ENCODE measurements at regions not wholly inside any gene's neighbourhood (a gene's known extent, or its start where the extent isn't known, plus 50 kb on each side); places are given as distances from the start of the nearest gene placed in this dataset.

DNA sequence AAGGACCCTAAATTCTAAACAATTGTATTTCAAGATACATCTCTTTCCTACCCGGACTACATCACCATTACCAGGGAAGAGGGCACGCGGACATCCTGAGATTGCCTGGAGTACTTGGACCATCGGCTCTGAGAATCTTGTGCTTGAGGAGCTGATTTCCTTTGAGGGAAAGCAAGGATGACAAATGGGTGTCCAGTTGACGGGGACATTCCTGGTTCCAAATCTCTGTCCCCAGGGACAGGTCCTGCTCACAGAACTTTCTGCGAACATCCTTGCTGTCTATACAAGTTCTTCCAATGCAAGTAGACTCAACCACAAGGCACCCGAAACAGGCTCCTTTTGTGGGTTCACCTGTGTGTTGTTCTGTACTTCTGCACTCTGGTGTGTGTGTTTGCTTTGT is 289.5 kb upstream of the MYT1L start:
- no peak overlapping the region for H3K4me3 ChIP-seq
- TF ChIP-seq, protein P1, sequence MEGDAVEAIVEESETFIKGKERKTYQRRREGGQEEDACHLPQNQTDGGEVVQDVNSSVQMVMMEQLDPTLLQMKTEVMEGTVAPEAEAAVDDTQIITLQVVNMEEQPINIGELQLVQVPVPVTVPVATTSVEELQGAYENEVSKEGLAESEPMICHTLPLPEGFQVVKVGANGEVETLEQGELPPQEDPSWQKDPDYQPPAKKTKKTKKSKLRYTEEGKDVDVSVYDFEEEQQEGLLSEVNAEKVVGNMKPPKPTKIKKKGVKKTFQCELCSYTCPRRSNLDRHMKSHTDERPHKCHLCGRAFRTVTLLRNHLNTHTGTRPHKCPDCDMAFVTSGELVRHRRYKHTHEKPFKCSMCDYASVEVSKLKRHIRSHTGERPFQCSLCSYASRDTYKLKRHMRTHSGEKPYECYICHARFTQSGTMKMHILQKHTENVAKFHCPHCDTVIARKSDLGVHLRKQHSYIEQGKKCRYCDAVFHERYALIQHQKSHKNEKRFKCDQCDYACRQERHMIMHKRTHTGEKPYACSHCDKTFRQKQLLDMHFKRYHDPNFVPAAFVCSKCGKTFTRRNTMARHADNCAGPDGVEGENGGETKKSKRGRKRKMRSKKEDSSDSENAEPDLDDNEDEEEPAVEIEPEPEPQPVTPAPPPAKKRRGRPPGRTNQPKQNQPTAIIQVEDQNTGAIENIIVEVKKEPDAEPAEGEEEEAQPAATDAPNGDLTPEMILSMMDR (IDR thresholded peaks at IDR 0.05): no peak
- H3K9me3 ChIP-seq: no peaks in the 10 kb centered on the region
- H3K4me1 ChIP-seq (ENCODE audit: control insufficient read depth in 1 of 2, low read depth in 2 of 2): no peaks in the 10 kb centered on the region
- H3K27me3 ChIP-seq (replicated peaks; ENCODE audit: insufficient read depth): no peaks in the 10 kb centered on the region
- H3K36me3 ChIP-seq: no peaks in the 10 kb centered on the region
- ATAC-seq (ENCODE audit: insufficient number of reproducible peaks, low FRiP score, low read depth) (no peak), DNase-seq (ENCODE audit: low spot score) (no peak)
- no peak overlapping the region for H3K27ac ChIP-seq

DNA sequence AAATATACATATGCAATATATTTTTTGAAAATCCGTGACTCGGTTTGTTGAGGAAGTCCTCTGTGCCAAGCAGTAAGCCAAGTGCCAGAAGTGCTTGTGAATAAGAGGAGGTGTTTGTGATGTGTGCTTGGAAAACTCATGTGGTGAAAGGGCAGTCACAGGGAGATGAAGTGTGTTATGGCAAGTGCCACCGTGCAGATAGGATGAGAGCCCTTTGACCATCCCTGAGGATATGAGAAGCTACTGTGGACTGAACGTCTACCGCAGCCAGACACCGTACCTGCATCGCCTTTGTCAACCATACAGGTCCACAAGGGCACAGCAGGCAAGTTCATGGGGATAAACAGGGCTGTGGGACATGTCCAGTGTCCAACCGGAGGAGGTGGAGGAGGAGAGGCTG is 288.9 kb upstream of the MYT1L start:
- H3K4me1 ChIP-seq (ENCODE audit: control insufficient read depth in 1 of 2, low read depth in 2 of 2): no peaks in the 10 kb centered on the region
- TF ChIP-seq, protein P1 (IDR thresholded peaks at IDR 0.05): no peak
- no peaks in the 10 kb centered on the region for H3K36me3 ChIP-seq
- H3K27ac ChIP-seq: no peak overlapping the region
- DNase-seq (ENCODE audit: low spot score) (no peak), ATAC-seq (ENCODE audit: insufficient number of reproducible peaks, low FRiP score, low read depth) (no peak)
- no peaks in the 10 kb centered on the region for H3K9me3 ChIP-seq
- H3K27me3 ChIP-seq (replicated peaks; ENCODE audit: insufficient read depth): no peaks in the 10 kb centered on the region
- no peak overlapping the region for H3K4me3 ChIP-seq

DNA sequence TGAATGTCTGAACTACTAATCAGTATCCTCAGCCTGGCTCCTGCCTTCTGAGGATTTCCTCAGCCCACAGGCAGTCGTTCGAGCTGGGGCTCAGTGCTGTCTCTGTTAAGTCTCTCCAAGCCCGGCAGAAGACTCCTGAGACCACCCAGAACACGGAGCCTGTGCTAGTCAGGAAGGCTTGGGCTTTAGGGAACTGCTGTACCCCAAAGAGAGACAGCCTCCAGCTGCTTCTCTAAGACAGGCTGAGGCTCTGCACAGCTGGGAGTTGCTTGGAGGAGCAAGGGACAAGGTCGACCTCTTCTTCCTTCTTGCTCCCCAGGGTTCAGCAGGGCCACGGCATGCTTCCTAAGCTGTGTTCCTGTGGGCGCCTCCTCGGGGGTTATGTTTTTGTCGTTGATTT is 283.4 kb upstream of the MYT1L start:
- Histone ChIP-seq H3K27me3 (replicated peaks; ENCODE audit: insufficient read depth) (no peaks in the 10 kb centered on the region), H3K36me3 (no peaks in the 10 kb centered on the region), H3K4me3 (no peak overlapping the region), H3K27ac (no peak overlapping the region), H3K4me1 (ENCODE audit: control insufficient read depth in 1 of 2, low read depth in 2 of 2) (no peaks in the 10 kb centered on the region), H3K9me3 (no peaks in the 10 kb centered on the region)
- TF ChIP-seq, protein P1 (IDR thresholded peaks at IDR 0.05): no peak
- no peak for ATAC-seq (ENCODE audit: insufficient number of reproducible peaks, low FRiP score, low read depth)
- DNase-seq (ENCODE audit: low spot score): no peak

GRCh38 chr2:2613279-2614199 is 282.5 kb upstream of the MYT1L start:
- Histone ChIP-seq H3K4me1 (ENCODE audit: control insufficient read depth in 1 of 2, low read depth in 2 of 2) (no peaks in the 10 kb centered on the region), H3K27me3 (replicated peaks; ENCODE audit: insufficient read depth) (no peaks in the 10 kb centered on the region), H3K4me3 (peak overlapping the region; percentile 69), H3K27ac (no peak overlapping the region), H3K9me3 (no peaks in the 10 kb centered on the region), H3K36me3 (no peaks in the 10 kb centered on the region)
- ATAC-seq (ENCODE audit: insufficient number of reproducible peaks, low FRiP score, low read depth) (peak; percentile 38), DNase-seq (ENCODE audit: low spot score) (peak; percentile 14)
- TF ChIP-seq, protein P1 (IDR thresholded peaks at IDR 0.05): no peak

- no peak for DNase-seq (ENCODE audit: low spot score)
- H3K36me3 ChIP-seq: no peaks in the 10 kb centered on the region
- ATAC-seq (ENCODE audit: insufficient number of reproducible peaks, low FRiP score, low read depth): no peak
- no peaks in the 10 kb centered on the region for H3K27me3 ChIP-seq (replicated peaks; ENCODE audit: insufficient read depth)
- no peaks in the 10 kb centered on the region for H3K4me1 ChIP-seq (ENCODE audit: control insufficient read depth in 1 of 2, low read depth in 2 of 2)
- H3K27ac ChIP-seq: no peak overlapping the region
- H3K4me3 ChIP-seq: no peak overlapping the region
- TF ChIP-seq, protein P1 (IDR thresholded peaks at IDR 0.05): no peak
- no peaks in the 10 kb centered on the region for H3K9me3 ChIP-seq
These were observed 279.7 kb upstream of the MYT1L start for GRCh38 chr2:2610751-2611150.
